ENCODE measurements at regions not wholly inside any gene's neighbourhood (a gene's known extent, or its start where the extent isn't known, plus 50 kb on each side); places are given as distances from the start of the nearest gene placed in this dataset.

GRCh38 chr7:136664537-136664936, 203.9 kb upstream of the CHRM2 start:
- DNase-seq, result no peak

- no peak for DNase-seq
Measured at GRCh38 chr7:136657482-136657921, 210.9 kb upstream of the CHRM2 start.

GRCh38 chr7:136656516-136656915, 211.9 kb upstream of the CHRM2 start:
- no peak for DNase-seq

- DNase-seq, result no peak
Measured at GRCh38 chr7:136655414-136655813, 213.0 kb upstream of the CHRM2 start.

- no peak for DNase-seq
Measured at GRCh38 chr7:136654406-136654805, 214.0 kb upstream of the CHRM2 start.

- no peak for DNase-seq
Measured at GRCh38 chr7:136652635-136653370, 215.6 kb upstream of the CHRM2 start.

- DNase-seq, result no peak
Measured at GRCh38 chr7:136640977-136641376, 227.5 kb upstream of the CHRM2 start.

GRCh38 chr7:136637813-136638212, 230.6 kb upstream of the CHRM2 start:
- no peak for DNase-seq

- no peak for DNase-seq
Measured at GRCh38 chr7:136635751-136636150, 232.7 kb upstream of the CHRM2 start.

GRCh38 chr7:136618818-136619217, 249.6 kb upstream of the CHRM2 start:
- DNase-seq, result no peak

GRCh38 chr7:136617176-136617575, 251.3 kb upstream of the CHRM2 start:
- no peak for DNase-seq

GRCh38 chr7:136605532-136606329, 262.7 kb upstream of the CHRM2 start:
- no peak for DNase-seq

GRCh38 chr7:136601772-136602171, 266.7 kb upstream of the CHRM2 start:
- no peak for DNase-seq

GRCh38 chr7:136600475-136600874, 268.0 kb upstream of the CHRM2 start:
- no peak for DNase-seq

GRCh38 chr7:136594739-136595144, 273.7 kb upstream of the CHRM2 start:
- no peak for DNase-seq

GRCh38 chr7:136588216-136588615, 280.2 kb upstream of the CHRM2 start:
- DNase-seq, result no peak

GRCh38 chr7:136585954-136586670, 282.3 kb upstream of the CHRM2 start:
- no peak for DNase-seq

GRCh38 chr7:136566491-136566890, 302.0 kb upstream of the CHRM2 start:
- no peak for DNase-seq

- DNase-seq, result peak; percentile 57
Measured at GRCh38 chr7:136555933-136556332, 312.5 kb upstream of the CHRM2 start.

- DNase-seq, result no peak
Measured at GRCh38 chr7:136551618-136552017, 316.8 kb upstream of the CHRM2 start.

- DNase-seq, result no peak
Measured at GRCh38 chr7:136549756-136550155, 318.7 kb upstream of the CHRM2 start.

GRCh38 chr7:136533732-136534131, 334.7 kb upstream of the CHRM2 start:
- no peak for DNase-seq

GRCh38 chr7:136530831-136531230, 337.6 kb upstream of the CHRM2 start:
- DNase-seq, result no peak

- no peak for DNase-seq
Measured at GRCh38 chr7:136528329-136528728, 340.1 kb upstream of the CHRM2 start.

Data from NCI-H2029 treated with DMSO at 0.1 percent for 48 hours (cell line).